HepG2 (cell line): ENCODE measurements at regions not wholly inside any gene's neighbourhood (a gene's known extent, or its start where the extent isn't known, plus 50 kb on each side); places are given as distances from the start of the nearest gene placed in this dataset.

Experiments
- GATAD2A ChIP-seq: IDR thresholded peaks from 2 replicates; pipeline ENCODE4 v1.6.1; 2016
- GMEB1 ChIP-seq: sonication (generic); formaldehyde crosslinking; IDR thresholded peaks from 2 replicates; pipeline ENCODE4 v1.5.1; 2020; ENCODE audit warnings: missing genetic modification reagents, mild to moderate bottlenecking, borderline replicate concordance
- HDAC2 ChIP-seq: sonication (generic); formaldehyde crosslinking; IDR thresholded peaks from 2 replicates; pipeline ENCODE4 v1.4.0; 2020; ENCODE audit warnings: missing genetic modification reagents
- HMGXB4 ChIP-seq, 2 experiments: sonication (generic) in 1 of 2; formaldehyde crosslinking in 1 of 2; IDR thresholded peaks; 2 replicates each; pipeline versions ENCODE4 v1.4.0 to v1.6.1; 2018 to 2020; ENCODE audit warnings: missing genetic modification reagents in 2 of 2, borderline replicate concordance in 1 of 2, low read depth in 1 of 2, mild to moderate bottlenecking in 1 of 2, missing biosample characterization in 1 of 2
- ISX ChIP-seq: sonication (generic); formaldehyde crosslinking; conservative IDR thresholded peaks from 2 replicates; pipeline ENCODE4 v1.5.0; 2020; ENCODE audit warnings: missing genetic modification reagents
- JUND ChIP-seq: sonication (generic); formaldehyde crosslinking; IDR thresholded peaks from 2 replicates; pipeline ENCODE4 v1.8.0; 2022; ENCODE audit warnings: mild to moderate bottlenecking, missing genetic modification reagents
- PHF5A ChIP-seq: IDR thresholded peaks from one replicate; pipeline ENCODE4 v1.6.1; 2018; ENCODE audit warnings: low read depth, missing genetic modification reagents; ENCODE audit not compliant: unreplicated experiment
- RELA ChIP-seq: sonication (generic); formaldehyde crosslinking; IDR thresholded peaks from 2 replicates; pipeline ENCODE4 v1.4.0; 2020; ENCODE audit warnings: missing genetic modification reagents
- SP4 ChIP-seq: sonication (generic); formaldehyde crosslinking; IDR thresholded peaks from 2 replicates; pipeline ENCODE4 v1.8.1; 2023; ENCODE audit warnings: mild to moderate bottlenecking, missing genetic modification reagents
- ZNF605 ChIP-seq: sonication (generic); formaldehyde crosslinking; IDR thresholded peaks from 2 replicates; pipeline ENCODE4 v1.8.0; 2022; ENCODE audit warnings: mild to moderate bottlenecking, missing genetic modification reagents
- ZNF781 ChIP-seq: sonication (generic); formaldehyde crosslinking; IDR thresholded peaks from 2 replicates; pipeline ENCODE4 v1.5.1; 2020; ENCODE audit warnings: borderline replicate concordance, mild to moderate bottlenecking, missing genetic modification reagents; ENCODE audit errors: not compliant biosample characterization
- ZSCAN21 ChIP-seq: sonication (generic); formaldehyde crosslinking; IDR thresholded peaks from 2 replicates; pipeline ENCODE4 v1.8.0; 2022; ENCODE audit warnings: mild to moderate bottlenecking, missing genetic modification reagents, moderate library complexity, borderline replicate concordance
- ZSCAN30 ChIP-seq: sonication (generic); formaldehyde crosslinking; IDR thresholded peaks from 2 replicates; pipeline ENCODE4 v1.5.0; 2020; ENCODE audit warnings: mild to moderate bottlenecking, missing genetic modification reagents
- TF ChIP-seq, protein P1 (sequence below): IDR thresholded peaks from 2 replicates; pipeline ENCODE4 v1.6.1; 2016; ENCODE audit warnings: mild to moderate bottlenecking, missing biosample characterization, missing genetic modification reagents

DNA sequence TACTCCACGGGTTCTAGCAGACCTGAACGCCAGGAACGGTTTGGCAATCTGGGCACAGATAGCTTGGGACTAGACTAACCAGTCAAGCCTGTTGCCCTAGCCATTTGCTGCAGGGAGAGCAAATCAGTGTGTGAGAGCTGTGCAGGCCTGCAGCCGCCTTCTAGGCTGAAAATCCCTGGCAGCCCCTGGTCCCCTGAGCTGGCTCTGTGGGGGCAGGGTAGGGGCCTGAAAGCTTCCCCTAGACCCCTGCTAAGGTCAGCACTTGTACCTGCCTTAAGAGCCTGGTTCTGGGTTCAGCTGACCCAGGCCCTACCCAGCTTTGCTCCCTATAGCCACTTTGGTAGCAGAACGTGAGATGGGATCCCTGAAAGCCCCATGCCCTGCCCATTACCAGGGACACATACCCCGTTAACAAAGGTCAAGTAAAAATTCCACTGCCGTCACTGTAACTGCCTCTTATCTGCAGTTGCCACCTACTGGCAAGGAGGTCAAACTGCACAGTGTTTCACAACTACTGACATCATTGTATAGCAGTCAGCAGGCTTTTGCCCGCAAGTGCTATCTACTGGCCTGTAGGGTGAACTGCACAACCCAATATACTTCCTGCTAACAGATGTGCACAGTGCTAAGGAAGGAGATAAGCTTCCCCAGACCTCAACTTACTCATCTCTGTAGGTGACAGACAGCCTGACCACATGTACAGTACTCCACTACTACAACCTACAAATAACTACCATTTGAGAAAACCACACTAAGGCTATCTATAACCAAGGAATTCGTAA lies 95.1 kb upstream of the OLIG3 start (continued):
- TF ChIP-seq GMEB1 (CRISPR knock-in tag): no peak
- TF ChIP-seq JUND (CRISPR knock-in tag): peak; percentile 80
- TF ChIP-seq RELA (CRISPR knock-in tag): no peak
- TF ChIP-seq ZNF781: peak; percentile 75
- peak; percentile 49; the same call in 1 of the 2 replicates for TF ChIP-seq ZNF605
- 0 out of 2 replicates have a peak, but pooled peaks have one; percentile 65 for TF ChIP-seq ZSCAN21 (CRISPR knock-in tag)
- TF ChIP-seq HMGXB4 (CRISPR knock-in tag; IDR thresholded peaks at IDR 0.05; ENCODE audit: borderline replicate concordance in 1 of 2, low read depth in 1 of 2): peak; percentile 29 to 80; a peak in 1 of 4 replicates
- peak; percentile 47; the same call in 1 of the 2 replicates for TF ChIP-seq HDAC2 (CRISPR knock-in tag)
- TF ChIP-seq ZSCAN30 (CRISPR knock-in tag): 0 out of 2 replicates have a peak, but pooled peaks have one; percentile 52
- TF ChIP-seq GATAD2A: 0 out of 2 replicates have a peak, but pooled peaks have one; percentile 10
- TF ChIP-seq PHF5A (CRISPR knock-in tag): no peak
- TF ChIP-seq SP4 (CRISPR knock-in tag): peak; percentile 32; the same call in 1 of the 2 replicates
- TF ChIP-seq, protein P1, sequence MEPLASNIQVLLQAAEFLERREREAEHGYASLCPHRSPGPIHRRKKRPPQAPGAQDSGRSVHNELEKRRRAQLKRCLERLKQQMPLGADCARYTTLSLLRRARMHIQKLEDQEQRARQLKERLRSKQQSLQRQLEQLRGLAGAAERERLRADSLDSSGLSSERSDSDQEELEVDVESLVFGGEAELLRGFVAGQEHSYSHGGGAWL (CRISPR knock-in tag): no peak
- TF ChIP-seq ISX (CRISPR knock-in tag): no peak
- TF ChIP-seq, all 625 proteins: peak for 89
